Activated naive CD4-positive, alpha-beta T cell treated with anti-CD3 and anti-CD28 coated beads, Interleukin-2, amount 50 U/mL, for 16 hours (primary cell): ENCODE measurements at regions not wholly inside any gene's neighbourhood (a gene's known extent, or its start where the extent isn't known, plus 50 kb on each side); places are given as distances from the start of the nearest gene placed in this dataset.
"Not testable (repeated sequence)": the region's sequence is repeated elsewhere in the genome, so short reads cannot be mapped to it uniquely, and the experiment has no call there.

ENCODE experiments used
- DNase-seq: peaks from one replicate; pipeline ENCODE4 v3.0.0-alpha.2; 2020

GRCh38 chr5:75002271-75002670 lies 50.1 kb downstream of the GCNT4 start:
- DNase-seq = no peak

DNA sequence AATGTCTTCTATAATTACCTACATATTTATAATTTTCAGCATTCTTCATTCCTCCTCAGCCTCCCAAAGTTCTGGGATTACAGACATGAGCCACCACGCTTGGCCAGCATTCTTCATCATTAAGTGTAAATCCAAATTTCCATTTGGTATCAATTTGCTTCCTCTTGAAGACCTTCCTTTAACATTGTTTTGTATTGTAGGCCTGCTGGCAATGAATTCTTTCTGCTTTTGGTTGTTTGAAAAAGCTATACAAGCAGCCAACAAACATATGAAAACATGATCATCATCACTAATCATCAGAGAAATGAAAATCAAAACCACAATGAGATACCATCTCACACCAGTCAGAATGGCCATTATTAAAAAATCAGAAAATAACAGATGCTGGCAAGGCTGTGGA lies 56.4 kb downstream of the GCNT4 start:
- no peak for DNase-seq

GRCh38 chr5:74994826-74995225 lies 57.5 kb downstream of the GCNT4 start:
- DNase-seq = no peak

DNA sequence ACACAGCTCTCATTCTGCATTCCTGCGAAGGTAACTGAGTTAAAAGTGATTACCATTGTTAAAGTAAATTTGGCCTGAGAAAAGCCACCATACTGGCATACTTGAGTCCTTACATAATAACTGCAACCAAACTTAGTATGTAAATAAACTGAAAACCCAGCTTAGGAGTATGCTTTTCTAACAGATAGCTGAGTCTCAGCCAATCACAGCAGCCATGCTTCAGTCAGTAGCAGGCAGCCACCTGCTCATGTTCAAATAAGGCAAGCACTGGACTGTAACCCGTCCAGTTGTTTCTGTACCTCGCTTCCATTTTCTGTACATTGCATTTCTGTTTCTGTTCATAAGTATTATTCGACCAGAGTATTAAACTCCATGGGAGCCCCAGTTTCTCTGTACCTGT lies 58.6 kb downstream of the GCNT4 start:
- DNase-seq = no peak

DNA sequence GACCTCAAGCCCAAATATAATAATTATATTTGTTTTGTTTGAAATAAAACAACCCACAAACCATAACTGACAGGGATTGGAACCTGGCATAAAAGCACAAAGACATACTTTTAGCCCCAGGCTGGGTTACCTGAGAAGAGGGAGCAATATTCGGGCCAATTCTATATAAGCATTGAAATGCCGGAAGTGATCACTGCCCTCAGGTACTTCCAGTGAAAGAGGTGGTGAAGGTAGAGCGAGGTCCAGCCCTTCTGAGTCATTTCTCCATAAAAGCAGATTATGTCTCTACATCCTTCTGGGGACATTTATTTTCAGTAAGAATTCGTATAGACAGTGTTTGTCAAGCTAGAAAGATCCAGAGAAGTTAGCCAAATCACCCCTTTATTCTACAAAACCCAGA lies 59.6 kb downstream of the GCNT4 start:
- no peak for DNase-seq

- DNase-seq = no peak
Observed at GRCh38 chr5:74991522-74991921, 60.8 kb downstream of the GCNT4 start.

GRCh38 chr5:74990194-74990593 lies 62.2 kb downstream of the GCNT4 start:
- no peak for DNase-seq

GRCh38 chr5:74988273-74988983 lies 63.9 kb downstream of the GCNT4 start:
- no peak for DNase-seq

DNA sequence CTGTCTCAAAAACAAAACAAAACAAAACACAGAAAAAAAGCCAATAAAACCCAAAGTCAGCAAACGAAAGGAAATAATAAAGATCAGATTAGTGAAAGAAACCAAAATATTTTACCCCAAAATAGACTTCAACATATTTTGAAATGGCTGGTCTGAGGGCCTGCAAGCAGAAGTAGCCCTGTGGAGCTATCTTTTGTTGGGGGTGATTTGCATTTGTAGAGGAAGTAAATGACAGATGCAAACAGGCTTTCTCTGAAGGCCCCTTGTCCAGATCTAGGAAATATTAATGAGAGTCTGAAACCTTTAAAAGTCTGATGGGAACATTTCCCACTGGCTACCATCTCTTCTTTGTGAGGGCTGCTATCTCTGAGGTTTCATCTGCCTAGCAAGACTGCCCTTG lies 74.0 kb downstream of the GCNT4 start:
- no peak for DNase-seq

DNA sequence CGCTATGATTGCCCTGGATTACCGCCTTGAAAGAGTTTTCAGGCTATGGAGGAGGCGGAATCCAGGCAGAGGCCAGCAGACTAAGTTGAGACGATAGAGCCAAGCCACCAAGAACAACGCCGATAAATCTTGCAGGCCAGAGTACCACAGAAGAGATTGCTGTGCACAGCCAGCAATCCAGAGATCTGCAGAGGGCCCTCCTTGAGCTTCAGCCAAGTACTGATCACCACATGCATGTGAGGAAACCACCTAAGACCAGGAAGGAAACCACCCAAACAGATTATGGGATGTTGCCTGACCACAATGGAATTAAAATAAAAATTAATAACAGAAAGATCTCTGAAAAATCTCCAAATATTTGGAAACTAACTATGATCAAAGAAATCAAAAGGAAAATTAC lies 74.9 kb downstream of the GCNT4 start:
- no peak for DNase-seq

DNA sequence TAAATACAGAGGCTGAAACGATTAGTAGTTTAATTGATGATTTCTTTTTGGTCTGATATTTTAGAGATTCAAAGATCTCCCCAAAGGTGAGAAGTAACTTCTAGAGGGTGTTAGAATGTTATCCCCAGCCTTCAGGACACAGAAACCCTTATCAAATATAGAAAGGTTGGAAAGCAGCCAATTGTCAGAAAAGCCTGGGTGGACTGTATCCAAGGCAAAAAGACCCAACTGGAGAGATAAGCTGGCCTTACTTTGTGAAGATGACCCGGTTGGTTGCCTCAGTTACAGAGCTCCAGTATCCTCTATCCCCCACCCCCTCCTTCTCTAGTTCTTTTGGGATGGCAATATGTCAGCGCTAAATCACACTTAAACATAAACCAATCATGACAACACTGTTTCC lies 75.7 kb downstream of the GCNT4 start:
- no peak for DNase-seq

GRCh38 chr5:74975582-74975981 lies 76.8 kb downstream of the GCNT4 start:
- DNase-seq = no peak

DNA sequence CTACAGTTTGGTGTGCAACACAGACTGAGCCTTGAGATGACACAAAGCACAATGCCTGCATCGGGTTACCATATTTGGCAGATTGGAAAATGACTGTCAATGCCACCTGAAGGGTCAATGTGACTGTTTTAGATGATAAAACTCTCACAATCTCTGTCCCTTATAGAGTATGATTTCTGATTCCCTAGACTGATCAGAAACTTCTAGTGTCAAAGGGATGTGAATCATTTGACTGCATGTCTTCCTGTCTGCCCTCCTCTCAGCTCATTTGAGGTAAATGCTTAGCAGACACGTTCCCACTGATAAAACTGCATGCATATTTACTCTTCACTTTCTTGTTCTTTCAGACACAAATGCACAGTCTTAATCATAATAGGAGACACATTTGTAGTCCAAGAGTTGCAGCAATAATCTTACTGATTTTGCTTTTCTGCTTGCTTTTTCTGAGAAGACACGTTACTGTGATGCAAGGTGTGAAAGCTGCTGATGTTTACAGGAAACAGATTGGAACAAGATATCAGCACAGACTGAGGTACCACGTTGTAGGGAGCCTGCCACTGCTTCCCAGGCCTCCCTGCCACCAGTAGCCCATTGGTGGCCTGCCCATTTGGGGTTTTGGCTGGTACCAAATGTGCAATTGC lies 77.8 kb downstream of the GCNT4 start:
- no peak for DNase-seq

DNA sequence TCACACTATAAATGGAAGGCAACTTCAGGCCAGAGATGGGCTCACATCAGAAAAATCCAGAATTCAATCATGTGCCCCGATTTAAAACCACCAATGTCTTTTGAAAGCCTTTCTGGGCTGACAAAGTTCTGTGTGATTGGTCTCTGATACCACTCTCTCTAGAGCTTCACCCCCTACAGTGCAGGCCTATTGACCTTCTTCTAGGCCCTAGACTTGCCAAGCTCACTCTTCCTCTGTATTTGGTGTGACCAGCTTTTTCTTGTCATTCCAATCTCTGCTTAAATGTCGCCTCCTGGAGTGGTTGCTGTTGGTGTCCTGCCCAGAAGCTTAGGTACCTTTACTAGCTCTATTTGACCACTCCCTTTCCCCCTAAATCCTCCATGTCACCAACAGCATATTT lies 78.7 kb downstream of the GCNT4 start:
- no peak for DNase-seq

- DNase-seq = no peak
Observed at GRCh38 chr5:74971947-74972460, 80.4 kb downstream of the GCNT4 start.

GRCh38 chr5:74970891-74971290 lies 81.5 kb downstream of the GCNT4 start:
- DNase-seq = not testable (repeated sequence)

DNA sequence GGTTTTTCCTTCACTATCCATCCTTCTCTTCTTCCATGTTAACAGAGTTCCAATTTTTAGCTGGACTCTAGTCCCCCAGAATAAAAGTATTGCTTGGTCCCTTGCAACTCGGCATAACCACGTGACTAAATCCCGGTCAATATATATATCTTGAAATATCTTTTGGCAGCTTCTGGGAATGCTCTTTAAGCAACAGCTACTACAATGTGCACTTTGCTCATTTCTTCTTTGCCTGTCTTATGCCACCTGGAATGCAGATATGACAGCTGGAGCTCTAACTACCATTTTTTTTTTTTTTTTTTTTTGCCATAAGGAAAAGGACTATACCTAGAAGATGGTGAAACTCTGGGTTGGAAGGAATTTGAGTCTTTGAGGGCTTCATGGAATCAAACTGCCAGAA lies 82.6 kb downstream of the GCNT4 start:
- DNase-seq = no peak

- no peak for DNase-seq
Observed at GRCh38 chr5:74966141-74967026, 86.0 kb downstream of the GCNT4 start.

GRCh38 chr5:74963407-74963806 lies 89.0 kb downstream of the GCNT4 start:
- DNase-seq = no peak

DNA sequence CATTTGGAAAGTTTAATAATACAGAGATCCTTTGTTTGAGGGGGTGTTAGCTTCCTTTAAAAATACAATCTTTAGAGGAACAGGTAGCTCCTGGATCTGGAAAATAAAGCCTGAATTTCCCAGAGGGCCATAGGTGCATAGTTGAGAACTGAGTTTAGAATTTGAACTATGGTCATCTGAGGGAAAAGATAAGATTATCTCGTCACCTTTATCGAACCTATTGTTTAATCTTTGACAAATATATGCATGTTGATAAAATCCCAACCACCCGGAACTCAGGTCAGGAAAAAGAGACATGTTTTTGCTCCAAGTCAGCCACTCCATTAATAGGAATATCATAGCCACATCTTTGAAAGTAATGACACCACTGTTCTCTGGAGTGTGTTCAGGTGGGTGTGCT lies 91.7 kb upstream of the FAM169A start:
- no peak for DNase-seq

- no peak for DNase-seq
Observed at GRCh38 chr5:74957029-74957784, 91.0 kb upstream of the FAM169A start.

DNA sequence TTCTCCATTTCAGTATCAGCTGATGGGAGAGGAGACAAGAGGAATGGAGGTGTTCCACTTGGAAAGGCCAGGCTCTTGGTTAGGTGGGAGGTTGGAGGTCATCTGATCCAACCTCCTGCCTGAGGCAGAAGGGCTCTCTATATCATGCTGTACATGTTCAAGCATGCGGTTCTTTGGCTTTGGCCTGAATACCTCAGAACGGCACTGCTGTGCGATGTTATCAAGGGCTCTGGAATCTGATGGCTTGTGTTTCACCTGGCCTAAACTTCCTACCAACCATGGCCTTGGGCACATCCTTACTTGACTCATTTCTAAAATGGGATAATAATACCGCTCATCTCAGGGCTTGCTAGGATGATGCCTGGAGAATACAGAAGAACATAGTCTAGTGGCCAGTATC lies 90.1 kb upstream of the FAM169A start:
- DNase-seq = no peak

GRCh38 chr5:74954919-74955318 lies 88.7 kb upstream of the FAM169A start:
- no peak for DNase-seq
